CD14-positive monocyte (primary cell): ENCODE measurements at regions not wholly inside any gene's neighbourhood (a gene's known extent, or its start where the extent isn't known, plus 50 kb on each side); places are given as distances from the start of the nearest gene placed in this dataset.

ENCODE experiments used
- DNase-seq, 3 donors: peaks; one replicate each; pipeline ENCODE4 v3.0.0-alpha.2; 2011 to 2022
- H2AFZ ChIP-seq: 2 replicates; pipeline ENCODE4 v1.6.0; 2012; ENCODE audit warnings: mild to moderate bottlenecking, low read depth, low read length, inconsistent platforms; ENCODE audit not compliant: insufficient read depth, poor library complexity, severe bottlenecking
- H3K27ac ChIP-seq, 2 donors: 1 replicate in 1 of 2; 2 replicates in 1 of 2; pipeline ENCODE4 v1.5.1; 2012 to 2013; ENCODE audit warnings: low read length in 2 of 2, control low read depth in 1 of 2, inconsistent platforms in 1 of 2, low read depth in 1 of 2, mild to moderate bottlenecking in 1 of 2
- H3K27me3 ChIP-seq, 2 donors: one replicate each; pipeline versions ENCODE4 v1.6.0 to v1.6.1; 2011 to 2013; ENCODE audit warnings: low read length in 2 of 2; ENCODE audit not compliant: control insufficient read depth in 2 of 2, insufficient read depth in 2 of 2
- H3K36me3 ChIP-seq, 2 donors: replicated peaks in 1 of 2; 1 replicate in 1 of 2; 2 replicates in 1 of 2; pipeline versions ENCODE4 v1.5.1 to v1.6.1; 2012 to 2013; ENCODE audit warnings: low read length in 2 of 2, control low read depth in 1 of 2, inconsistent platforms in 1 of 2, mild to moderate bottlenecking in 1 of 2; ENCODE audit not compliant: insufficient read depth in 2 of 2, control insufficient read depth in 1 of 2
- H3K4me1 ChIP-seq, 2 donors: 1 replicate in 1 of 2; 2 replicates in 1 of 2; pipeline versions ENCODE4 v1.5.1 to v1.6.1; 2012 to 2013; ENCODE audit warnings: low read length in 2 of 2, control low read depth in 1 of 2, inconsistent platforms in 1 of 2, mild to moderate bottlenecking in 1 of 2, moderate library complexity in 1 of 2; ENCODE audit not compliant: insufficient read depth in 2 of 2, control insufficient read depth in 1 of 2
- H3K4me2 ChIP-seq: replicated peaks from 2 replicates; pipeline ENCODE3; 2012; ENCODE audit warnings: low read length, moderate library complexity, mild to moderate bottlenecking; ENCODE audit not compliant: poor library complexity, severe bottlenecking; ENCODE audit errors: extremely low read depth
- H3K4me3 ChIP-seq, 3 experiments: fragments of 200-600 bp in 1 of 3; sonication (generic) in 1 of 3; replicated peaks in 1 of 3; 1 replicate in 2 of 3; 2 replicates in 1 of 3; pipeline ENCODE4 v1.5.1; 2011 to 2013; ENCODE audit warnings: low read length in 3 of 3, mild to moderate bottlenecking in 3 of 3, control low read depth in 2 of 3, low read depth in 2 of 3, inconsistent platforms in 1 of 3, moderate library complexity in 1 of 3
- H3K79me2 ChIP-seq: 2 replicates; pipeline ENCODE4 v1.6.0; 2012; ENCODE audit warnings: mild to moderate bottlenecking, control low read depth, inconsistent platforms, low read length, moderate library complexity; ENCODE audit not compliant: insufficient read depth
- H3K9ac ChIP-seq: 2 replicates; pipeline ENCODE4 v1.6.0; 2017; ENCODE audit warnings: low read length, mild to moderate bottlenecking; ENCODE audit not compliant: insufficient read depth, poor library complexity, severe bottlenecking
- H3K9me3 ChIP-seq, 2 donors: replicated peaks in 1 of 2; 1 replicate in 1 of 2; 2 replicates in 1 of 2; pipeline versions ENCODE4 v1.5.1 to v1.6.1; 2012 to 2013; ENCODE audit warnings: low read length in 2 of 2, control low read depth in 1 of 2; ENCODE audit not compliant: control insufficient read depth in 1 of 2, insufficient read depth in 1 of 2
- H4K20me1 ChIP-seq: 2 replicates; pipeline ENCODE4 v1.6.0; 2012; ENCODE audit warnings: mild to moderate bottlenecking, low read length, control low read depth, moderate library complexity; ENCODE audit not compliant: insufficient read depth
- H3K27ac Mint-ChIP-seq, 7 donors: one replicate each; pipeline ENCODE4 v1.8.0; 2020; ENCODE audit warnings: mild to moderate bottlenecking in 7 of 7, mixed read lengths in 7 of 7, moderate library complexity in 6 of 7, inconsistent platforms in 2 of 7
- H3K27me3 Mint-ChIP-seq, 3 donors: one replicate each; pipeline ENCODE4 v1.8.0; 2021 to 2022; ENCODE audit warnings: low read depth in 3 of 3, mild to moderate bottlenecking in 3 of 3, mixed read lengths in 3 of 3, moderate library complexity in 3 of 3, inconsistent platforms in 1 of 3
- H3K36me3 Mint-ChIP-seq, 2 donors: one replicate each; pipeline ENCODE4 v1.8.0; 2020; ENCODE audit warnings: mixed read lengths in 2 of 2, inconsistent platforms in 1 of 2, mild to moderate bottlenecking in 1 of 2
- H3K4me1 Mint-ChIP-seq: one replicate; pipeline ENCODE4 v1.8.0; 2020; ENCODE audit warnings: mild to moderate bottlenecking, mixed read lengths
- H3K4me3 Mint-ChIP-seq, 2 donors: one replicate each; pipeline ENCODE4 v1.8.0; 2020; ENCODE audit warnings: mild to moderate bottlenecking in 2 of 2, mixed read lengths in 2 of 2, moderate library complexity in 1 of 2
- H3K9me3 Mint-ChIP-seq, 7 donors: one replicate each; pipeline ENCODE4 v1.8.0; 2020 to 2022; ENCODE audit warnings: mixed read lengths in 7 of 7, mild to moderate bottlenecking in 6 of 7, moderate library complexity in 6 of 7, inconsistent platforms in 2 of 7
- WGBS: methylation state at CpG from one replicate; pipeline ENCODE4 v1.1.5; 2013; ENCODE audit warnings: missing lambda C conversion rate; ENCODE audit not compliant: insufficient coverage; 5-methylcytosine and 5-hydroxymethylcytosine counted together
- intact Hi-C, 2 donors: fragments of 100-400 bp; cut with micrococcal nuclease; formaldehyde crosslinking; loops; one replicate each; pipeline versions ENCODE4 v1.15.0 to v1.15.1; 2023
- TF ChIP-seq, protein P1 (sequence below): fragments of 200-600 bp; IDR thresholded peaks from one replicate; pipeline ENCODE4 v1.8.0; 2022; ENCODE audit warnings: antibody characterized with exemption, mild to moderate bottlenecking

DNA sequence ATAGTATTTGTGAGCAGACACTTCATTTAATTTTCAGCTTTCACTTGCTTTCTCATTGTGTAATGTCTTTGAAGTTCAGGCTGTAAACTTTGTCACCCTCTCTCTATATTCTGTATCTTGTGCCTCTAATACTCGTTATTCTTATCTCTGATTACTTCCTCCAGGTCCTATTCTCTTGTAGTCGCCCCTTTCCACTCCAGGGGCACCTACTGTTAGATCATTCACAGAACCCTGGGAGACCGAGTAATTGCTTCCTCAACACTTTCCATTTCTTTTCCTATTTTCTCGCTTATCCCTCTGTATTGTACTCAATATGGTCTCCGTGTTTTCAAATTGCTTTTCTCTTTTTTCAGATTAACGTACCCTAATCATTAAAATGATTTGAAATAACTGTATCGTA is 93.9 kb upstream of the TDRD3 start:
- H2AFZ ChIP-seq: no peak overlapping the region
- H3K4me1 ChIP-seq: no peaks in the 10 kb centered on the region
- H3K4me3 ChIP-seq: no peak overlapping the region
- 16% methylated on average over 4 of the region's 7 CpGs for WGBS
- H3K36me3 Mint-ChIP-seq: no peaks in the 10 kb centered on the region
- intact Hi-C loops: no loop called here
- no peak overlapping the region for H3K4me2 ChIP-seq
- H3K9me3 Mint-ChIP-seq: peaks cover 0 to 5% (median 0%) of the 10 kb centered on the region in 7 donors
- no peak overlapping the region for H3K4me3 Mint-ChIP-seq
- H3K9ac ChIP-seq: no peak overlapping the region
- H3K27ac Mint-ChIP-seq: no peak overlapping the region
- H3K36me3 ChIP-seq: no peaks in the 10 kb centered on the region
- H3K27me3 Mint-ChIP-seq: peaks cover 0 to 6% (median 0%) of the 10 kb centered on the region in 3 donors
- H4K20me1 ChIP-seq: no peaks in the 10 kb centered on the region
- H3K4me1 Mint-ChIP-seq: no peaks in the 10 kb centered on the region
- H3K79me2 ChIP-seq: no peaks in the 10 kb centered on the region
- H3K27me3 ChIP-seq: no peaks in the 10 kb centered on the region
- no peak for DNase-seq
- no peaks in the 10 kb centered on the region for H3K9me3 ChIP-seq
- TF ChIP-seq, protein P1, sequence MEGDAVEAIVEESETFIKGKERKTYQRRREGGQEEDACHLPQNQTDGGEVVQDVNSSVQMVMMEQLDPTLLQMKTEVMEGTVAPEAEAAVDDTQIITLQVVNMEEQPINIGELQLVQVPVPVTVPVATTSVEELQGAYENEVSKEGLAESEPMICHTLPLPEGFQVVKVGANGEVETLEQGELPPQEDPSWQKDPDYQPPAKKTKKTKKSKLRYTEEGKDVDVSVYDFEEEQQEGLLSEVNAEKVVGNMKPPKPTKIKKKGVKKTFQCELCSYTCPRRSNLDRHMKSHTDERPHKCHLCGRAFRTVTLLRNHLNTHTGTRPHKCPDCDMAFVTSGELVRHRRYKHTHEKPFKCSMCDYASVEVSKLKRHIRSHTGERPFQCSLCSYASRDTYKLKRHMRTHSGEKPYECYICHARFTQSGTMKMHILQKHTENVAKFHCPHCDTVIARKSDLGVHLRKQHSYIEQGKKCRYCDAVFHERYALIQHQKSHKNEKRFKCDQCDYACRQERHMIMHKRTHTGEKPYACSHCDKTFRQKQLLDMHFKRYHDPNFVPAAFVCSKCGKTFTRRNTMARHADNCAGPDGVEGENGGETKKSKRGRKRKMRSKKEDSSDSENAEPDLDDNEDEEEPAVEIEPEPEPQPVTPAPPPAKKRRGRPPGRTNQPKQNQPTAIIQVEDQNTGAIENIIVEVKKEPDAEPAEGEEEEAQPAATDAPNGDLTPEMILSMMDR: no peak
- no peak overlapping the region for H3K27ac ChIP-seq

DNA sequence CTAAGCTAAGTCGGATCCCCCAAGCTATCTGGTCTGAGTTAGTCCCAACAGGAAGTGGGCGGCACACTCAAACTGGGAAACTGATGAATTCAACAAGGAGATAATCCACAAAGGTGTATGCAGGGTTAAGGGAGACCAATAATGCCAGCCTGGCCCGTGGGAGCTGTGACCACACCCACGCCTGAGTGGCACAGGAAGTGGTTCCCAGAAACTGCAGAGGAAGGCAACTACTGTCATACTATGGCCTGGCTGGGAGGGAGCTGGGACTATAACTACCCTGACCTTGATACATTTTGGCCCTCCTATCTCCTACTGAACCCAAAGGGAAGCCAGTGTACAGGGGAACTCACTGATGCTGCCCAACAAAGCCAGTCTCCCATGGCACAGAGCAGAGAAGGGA is 85.5 kb upstream of the TDRD3 start:
- no peak overlapping the region for H3K4me3 Mint-ChIP-seq
- H3K36me3 Mint-ChIP-seq: no peaks in the 10 kb centered on the region
- H3K9me3 Mint-ChIP-seq: peaks cover 0 to 4% (median 0%) of the 10 kb centered on the region in 7 donors

More for the DNA sequence above, 85.5 kb upstream of the TDRD3 start:
- TF ChIP-seq, protein P1: no peak
- Histone ChIP-seq H4K20me1 (no peaks in the 10 kb centered on the region), H3K4me2 (no peak overlapping the region), H2AFZ (no peak overlapping the region), H3K27ac (no peak overlapping the region), H3K4me3 (no peak overlapping the region), H3K9ac (no peak overlapping the region), H3K9me3 (no peaks in the 10 kb centered on the region), H3K36me3 (no peaks in the 10 kb centered on the region), H3K4me1 (no peaks in the 10 kb centered on the region), H3K27me3 (no peaks in the 10 kb centered on the region), H3K79me2 (no peaks in the 10 kb centered on the region)
- peaks cover 0 to 2% (median 0%) of the 10 kb centered on the region in 3 donors for H3K27me3 Mint-ChIP-seq
- no peak for DNase-seq
- intact Hi-C loops: no loop called here
- H3K27ac Mint-ChIP-seq: peak overlapping the region in 1 of 7 donors; percentile 28
- H3K4me1 Mint-ChIP-seq: no peaks in the 10 kb centered on the region
- 46% methylated on average over 3 of the region's 4 CpGs for WGBS
